ENCODE measurements at regions not wholly inside any gene's neighbourhood (a gene's known extent, or its start where the extent isn't known, plus 50 kb on each side); places are given as distances from the start of the nearest gene placed in this dataset.

DNA sequence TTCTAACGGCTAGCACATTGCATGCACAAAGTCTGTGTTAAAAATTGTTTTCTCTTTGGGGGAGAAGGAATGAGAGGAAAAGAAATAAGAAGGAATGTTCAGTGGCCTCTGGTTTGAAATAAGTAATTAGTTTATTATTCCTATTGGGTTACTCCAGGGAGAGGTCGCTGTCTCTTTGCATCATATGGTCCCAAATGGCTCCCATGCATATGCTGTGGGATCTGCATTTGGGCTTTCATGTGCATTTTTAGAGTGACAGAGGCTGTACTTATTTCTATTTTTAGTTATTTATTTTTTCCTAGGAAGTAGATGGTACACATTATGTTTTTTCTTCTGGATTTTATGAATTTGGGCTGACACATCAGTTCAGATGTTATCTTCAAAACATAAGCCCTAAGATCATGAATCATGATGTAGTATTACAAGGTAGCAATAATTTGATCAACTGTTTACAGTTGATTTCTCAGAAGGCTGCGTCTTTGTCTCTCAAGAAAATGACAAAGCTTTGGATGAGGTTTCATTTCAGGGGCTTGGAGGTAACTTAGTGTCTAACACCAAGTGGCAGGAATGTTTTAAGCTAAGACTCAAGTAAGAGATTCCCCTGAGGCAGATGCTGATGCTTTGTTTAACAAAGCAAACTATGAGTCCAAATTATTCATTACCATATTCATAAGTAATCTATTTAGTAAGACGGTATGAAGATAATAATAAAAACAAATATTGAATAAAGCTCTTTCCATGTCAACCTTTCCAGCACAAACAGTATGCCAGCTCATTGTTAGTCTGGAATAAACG, 247.7 kb downstream of the NSUN3 start:
- TF ChIP-seq, protein P1, sequence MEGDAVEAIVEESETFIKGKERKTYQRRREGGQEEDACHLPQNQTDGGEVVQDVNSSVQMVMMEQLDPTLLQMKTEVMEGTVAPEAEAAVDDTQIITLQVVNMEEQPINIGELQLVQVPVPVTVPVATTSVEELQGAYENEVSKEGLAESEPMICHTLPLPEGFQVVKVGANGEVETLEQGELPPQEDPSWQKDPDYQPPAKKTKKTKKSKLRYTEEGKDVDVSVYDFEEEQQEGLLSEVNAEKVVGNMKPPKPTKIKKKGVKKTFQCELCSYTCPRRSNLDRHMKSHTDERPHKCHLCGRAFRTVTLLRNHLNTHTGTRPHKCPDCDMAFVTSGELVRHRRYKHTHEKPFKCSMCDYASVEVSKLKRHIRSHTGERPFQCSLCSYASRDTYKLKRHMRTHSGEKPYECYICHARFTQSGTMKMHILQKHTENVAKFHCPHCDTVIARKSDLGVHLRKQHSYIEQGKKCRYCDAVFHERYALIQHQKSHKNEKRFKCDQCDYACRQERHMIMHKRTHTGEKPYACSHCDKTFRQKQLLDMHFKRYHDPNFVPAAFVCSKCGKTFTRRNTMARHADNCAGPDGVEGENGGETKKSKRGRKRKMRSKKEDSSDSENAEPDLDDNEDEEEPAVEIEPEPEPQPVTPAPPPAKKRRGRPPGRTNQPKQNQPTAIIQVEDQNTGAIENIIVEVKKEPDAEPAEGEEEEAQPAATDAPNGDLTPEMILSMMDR (IDR thresholded peaks at IDR 0.05) = no peak
- TF ChIP-seq POLR2A (IDR thresholded peaks at IDR 0.05) = no peak
- Histone ChIP-seq H3K9me3 (no peaks in the 10 kb centered on the region), H3K4me1 (no peaks in the 10 kb centered on the region), H3K4me3 (no peak overlapping the region), H3K27me3 (no peaks in the 10 kb centered on the region), H3K27ac (no peak overlapping the region), H3K36me3 (replicated peaks in 1 of 2; ENCODE audit: insufficient read depth in 1 of 2, low read depth in 2 of 2) (no peaks in the 10 kb centered on the region)
- ATAC-seq = no peak
- intact Hi-C loops (cut with DNase I) = no loop called here
- 37 to 45% methylated on average over 5 of the region's 5 CpGs for WGBS, 2 donors
- DNase-seq = no peak

DNA sequence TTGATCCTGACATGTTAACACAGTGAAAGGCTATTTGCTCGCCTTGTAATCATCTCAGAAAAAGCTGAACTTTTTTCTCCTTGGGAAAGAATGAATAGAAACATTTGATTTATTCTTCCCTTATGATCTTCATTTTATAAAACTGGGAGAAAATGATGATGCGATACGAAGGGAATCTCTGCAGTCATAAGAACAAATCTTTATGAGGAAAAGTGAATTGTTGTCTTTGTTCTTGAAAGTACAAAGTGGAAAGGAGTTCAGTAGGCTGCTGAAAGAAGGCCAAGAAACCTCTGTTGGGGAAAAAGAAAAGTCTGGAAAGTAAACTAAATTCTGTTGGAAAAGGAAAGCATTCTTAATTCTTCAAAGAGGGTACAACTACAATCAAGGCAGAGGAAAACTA, 248.8 kb downstream of the NSUN3 start:
- intact Hi-C loops (cut with DNase I) = no loop called here
- no peak overlapping the region for H3K4me3 ChIP-seq
- DNase-seq (no peak), ATAC-seq (no peak)
- TF ChIP-seq, protein P1 (IDR thresholded peaks at IDR 0.05) = no peak
- no peak for TF ChIP-seq POLR2A (IDR thresholded peaks at IDR 0.05)
- no peak overlapping the region for H3K27ac ChIP-seq
- H3K4me1 ChIP-seq = no peaks in the 10 kb centered on the region
- H3K9me3 ChIP-seq = no peaks in the 10 kb centered on the region
- H3K36me3 ChIP-seq (replicated peaks in 1 of 2; ENCODE audit: insufficient read depth in 1 of 2, low read depth in 2 of 2) = no peaks in the 10 kb centered on the region
- H3K27me3 ChIP-seq = no peaks in the 10 kb centered on the region
- 77 to 79% methylated on average over 3 of the region's 3 CpGs for WGBS, 2 donors

DNA sequence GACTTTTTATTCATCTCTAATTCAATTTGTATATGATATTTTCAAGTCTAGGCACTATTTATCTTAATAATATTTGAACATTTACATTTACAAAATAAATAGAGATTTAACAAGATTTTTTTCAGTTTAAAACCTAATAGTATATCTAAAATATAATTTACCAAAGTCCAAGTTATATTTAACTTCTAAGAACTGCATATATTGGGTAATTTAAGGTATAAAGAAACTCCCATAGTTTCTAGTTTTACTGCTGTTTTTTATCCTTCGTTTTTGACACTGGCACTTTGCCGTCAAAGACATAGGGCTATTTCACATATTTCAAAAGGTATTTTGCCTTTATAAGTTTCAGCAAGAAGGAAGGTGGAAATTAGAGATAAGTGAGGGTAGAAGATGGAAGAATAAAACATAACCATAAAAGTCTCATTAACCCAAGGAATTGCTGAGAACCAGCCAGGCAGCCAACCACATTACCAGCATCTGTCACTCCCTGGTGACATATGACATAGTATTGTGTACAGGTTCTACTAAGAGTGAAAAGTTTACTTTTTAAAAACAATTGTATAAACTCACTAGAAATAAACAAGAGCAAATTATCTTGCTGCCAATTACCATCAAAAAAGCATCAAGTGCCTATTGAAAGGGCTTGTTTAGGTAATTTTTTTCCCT, 251.5 kb downstream of the NSUN3 start:
- no peak overlapping the region for H3K4me3 ChIP-seq
- no peaks in the 10 kb centered on the region for H3K36me3 ChIP-seq (replicated peaks in 1 of 2; ENCODE audit: insufficient read depth in 1 of 2, low read depth in 2 of 2)
- no peak for DNase-seq
- H3K9me3 ChIP-seq = no peaks in the 10 kb centered on the region
- no peak for ATAC-seq
- H3K27ac ChIP-seq = no peak overlapping the region
- no peaks in the 10 kb centered on the region for H3K4me1 ChIP-seq
- intact Hi-C loops (cut with DNase I) = no loop called here
- TF ChIP-seq, protein P1 (IDR thresholded peaks at IDR 0.05) = no peak
- TF ChIP-seq POLR2A (IDR thresholded peaks at IDR 0.05) = no peak
- 73 to 78% methylated on average over 2 of the region's 2 CpGs for WGBS, 2 donors
- no peaks in the 10 kb centered on the region for H3K27me3 ChIP-seq

DNA sequence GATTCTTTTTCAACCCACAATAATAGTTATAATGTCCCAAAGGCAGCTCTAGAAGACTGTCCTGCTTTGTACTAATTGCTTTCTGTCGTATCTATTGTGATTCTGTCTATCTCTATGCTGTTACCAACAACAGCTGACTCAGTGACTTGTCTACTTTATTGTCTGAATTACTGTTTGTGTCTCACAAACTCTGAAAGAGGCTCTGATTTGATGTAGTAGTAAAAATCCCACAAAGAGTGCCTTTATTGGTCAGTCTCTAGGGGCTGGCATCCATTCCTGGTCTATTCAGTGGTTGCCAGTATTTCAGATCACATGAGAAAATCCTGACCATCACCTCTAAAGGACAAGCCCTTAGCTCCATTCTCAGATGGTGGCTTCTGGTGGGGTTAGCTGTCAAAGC, 254.2 kb downstream of the NSUN3 start:
- ATAC-seq = no peak
- intact Hi-C loops (cut with DNase I) = no loop called here
- Histone ChIP-seq H3K4me1 (no peaks in the 10 kb centered on the region), H3K27me3 (no peaks in the 10 kb centered on the region), H3K27ac (no peak overlapping the region), H3K36me3 (replicated peaks in 1 of 2; ENCODE audit: insufficient read depth in 1 of 2, low read depth in 2 of 2) (no peaks in the 10 kb centered on the region), H3K4me3 (no peak overlapping the region), H3K9me3 (no peaks in the 10 kb centered on the region)
- 31 to 46% methylated on average over 1 of the region's 1 CpG for WGBS, 2 donors
- TF ChIP-seq, protein P1 (IDR thresholded peaks at IDR 0.05) = no peak
- TF ChIP-seq POLR2A (IDR thresholded peaks at IDR 0.05) = no peak
- DNase-seq = no peak

Measured in body of pancreas (tissue), 4 donors.